ENCODE measurements at regions not wholly inside any gene's neighbourhood (a gene's known extent, or its start where the extent isn't known, plus 50 kb on each side); places are given as distances from the start of the nearest gene placed in this dataset.
"Not testable (repeated sequence)": the region's sequence is repeated elsewhere in the genome, so short reads cannot be mapped to it uniquely, and the experiment has no call there.

- DNase-seq, result no peak
Observed at GRCh38 chr12:46569826-46570439, 197.4 kb upstream of the SLC38A2 start.

GRCh38 chr12:46567667-46568066 is 195.1 kb upstream of the SLC38A2 start:
- DNase-seq, result no peak

GRCh38 chr12:46562625-46563225 is 190.2 kb upstream of the SLC38A2 start:
- no peak for DNase-seq

- not testable (repeated sequence) for DNase-seq
Observed at GRCh38 chr12:46561769-46562624, 189.4 kb upstream of the SLC38A2 start.

GRCh38 chr12:46560874-46561273 is 188.3 kb upstream of the SLC38A2 start:
- DNase-seq, result no peak

- no peak for DNase-seq
Observed at GRCh38 chr12:46560089-46560488, 187.5 kb upstream of the SLC38A2 start.

- no peak for DNase-seq
Observed at GRCh38 chr12:46559311-46559710, 186.7 kb upstream of the SLC38A2 start.

- DNase-seq, result no peak
Observed at GRCh38 chr12:46558677-46559076, 186.1 kb upstream of the SLC38A2 start.

GRCh38 chr12:46557539-46558373 is 185.2 kb upstream of the SLC38A2 start:
- DNase-seq, result no peak

- DNase-seq, result no peak
Observed at GRCh38 chr12:46556819-46557524, 184.4 kb upstream of the SLC38A2 start.

GRCh38 chr12:46556105-46556559 is 183.6 kb upstream of the SLC38A2 start:
- no peak for DNase-seq

GRCh38 chr12:46555406-46555852 is 182.9 kb upstream of the SLC38A2 start:
- no peak for DNase-seq

GRCh38 chr12:46554460-46554859 is 181.9 kb upstream of the SLC38A2 start:
- no peak for DNase-seq

GRCh38 chr12:46553911-46554310 is 181.3 kb upstream of the SLC38A2 start:
- no peak for DNase-seq

- DNase-seq, result no peak
Observed at GRCh38 chr12:46553266-46553665, 180.7 kb upstream of the SLC38A2 start.

GRCh38 chr12:46550266-46550879 is 177.8 kb upstream of the SLC38A2 start:
- DNase-seq, result no peak

- peak in 1 of 2 donors; percentile 20 for DNase-seq
Observed at GRCh38 chr12:46549527-46550265, 177.1 kb upstream of the SLC38A2 start.

- DNase-seq, result no peak
Observed at GRCh38 chr12:46548605-46549071, 176.1 kb upstream of the SLC38A2 start.

- no peak for DNase-seq
Observed at GRCh38 chr12:46547421-46548354, 175.1 kb upstream of the SLC38A2 start.
